ENCODE measurements at regions not wholly inside any gene's neighbourhood (a gene's known extent, or its start where the extent isn't known, plus 50 kb on each side); places are given as distances from the start of the nearest gene placed in this dataset.
"Not testable (repeated sequence)": the region's sequence is repeated elsewhere in the genome, so short reads cannot be mapped to it uniquely, and the experiment has no call there.

DNA sequence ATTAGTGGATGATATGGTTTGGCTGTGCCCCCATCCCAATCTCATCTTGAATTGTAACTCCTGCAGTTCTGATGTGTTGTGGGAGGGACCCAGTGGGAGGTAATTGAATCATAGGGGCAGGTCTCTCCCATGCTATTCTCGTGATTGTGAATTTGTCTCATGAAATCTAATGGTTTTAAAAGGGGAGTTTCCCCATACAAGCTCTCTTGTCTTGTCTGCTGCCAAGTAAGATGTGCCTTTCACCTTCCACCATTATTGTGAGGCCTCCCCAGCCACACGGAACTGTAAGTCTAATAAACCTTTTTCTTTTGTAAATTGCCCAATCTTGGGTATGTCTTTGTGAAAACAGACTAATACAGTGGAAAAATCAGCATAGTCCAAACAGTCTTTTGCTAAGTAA is 235.5 kb downstream of the TMEM161B start:
- no peak overlapping the region for H3K4me3 ChIP-seq
- TF ChIP-seq CTCF (IDR thresholded peaks at IDR 0.05), result no peak
- DNase-seq (ENCODE audit: low spot score), result no peak
- H3K27me3 ChIP-seq (replicated peaks; ENCODE audit: insufficient read depth), result no peaks in the 10 kb centered on the region
- no peaks in the 10 kb centered on the region for H3K36me3 ChIP-seq
- no peaks in the 10 kb centered on the region for H3K9me3 ChIP-seq
- no peaks in the 10 kb centered on the region for H3K4me1 ChIP-seq (ENCODE audit: control insufficient read depth in 1 of 2, low read depth in 2 of 2)
- H3K27ac ChIP-seq, result no peak overlapping the region
- no peak for ATAC-seq (ENCODE audit: insufficient number of reproducible peaks, low FRiP score, low read depth)

DNA sequence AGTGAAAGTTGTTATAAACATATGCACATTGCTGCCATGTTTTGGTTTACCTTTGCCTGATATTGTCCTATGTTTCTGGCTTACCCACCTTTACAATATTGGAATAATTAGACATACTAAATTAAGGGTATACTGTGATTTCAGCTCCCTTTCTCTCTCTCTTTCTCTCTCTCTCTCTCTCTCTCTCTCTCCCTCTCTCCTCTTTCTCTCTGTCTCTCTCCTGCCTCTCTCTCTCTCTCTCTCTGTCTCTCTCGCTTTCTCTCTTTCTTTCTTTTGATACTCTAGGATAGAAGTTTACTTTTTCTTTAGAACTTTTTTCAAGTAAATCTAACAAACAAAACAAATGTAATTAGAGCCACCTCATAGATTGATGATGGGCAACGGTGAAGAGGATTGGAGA is 239.6 kb downstream of the TMEM161B start:
- Histone ChIP-seq H3K9me3 (no peaks in the 10 kb centered on the region), H3K27ac (no peak overlapping the region), H3K4me1 (ENCODE audit: control insufficient read depth in 1 of 2, low read depth in 2 of 2) (no peaks in the 10 kb centered on the region), H3K36me3 (no peaks in the 10 kb centered on the region), H3K4me3 (no peak overlapping the region), H3K27me3 (replicated peaks; ENCODE audit: insufficient read depth) (no peaks in the 10 kb centered on the region)
- DNase-seq (ENCODE audit: low spot score) (no peak), ATAC-seq (ENCODE audit: insufficient number of reproducible peaks, low FRiP score, low read depth) (no peak)
- TF ChIP-seq CTCF (IDR thresholded peaks at IDR 0.05), result no peak

DNA sequence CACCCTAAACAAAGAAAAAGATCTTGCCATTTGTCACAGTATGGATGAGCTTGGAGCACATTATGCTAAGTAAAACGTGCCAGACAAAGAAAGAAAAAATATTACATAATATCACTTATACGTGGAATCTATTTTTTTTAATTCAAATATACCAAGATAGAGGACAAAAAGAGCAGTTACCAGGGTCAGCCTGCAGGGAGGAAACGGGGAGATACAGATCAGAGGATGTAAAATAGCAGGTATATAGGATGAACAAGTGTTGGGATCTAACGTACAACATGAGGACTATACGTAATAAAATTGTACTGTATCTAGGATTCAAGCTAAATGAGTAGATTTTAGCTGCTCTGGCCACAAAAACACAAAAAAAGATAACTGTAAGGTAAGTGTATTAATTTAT is 247.5 kb downstream of the TMEM161B start:
- Histone ChIP-seq H3K4me3 (no peak overlapping the region), H3K9me3 (no peaks in the 10 kb centered on the region), H3K4me1 (ENCODE audit: control insufficient read depth in 1 of 2, low read depth in 2 of 2) (no peaks in the 10 kb centered on the region), H3K36me3 (no peaks in the 10 kb centered on the region), H3K27me3 (replicated peaks; ENCODE audit: insufficient read depth) (no peaks in the 10 kb centered on the region), H3K27ac (no peak overlapping the region)
- TF ChIP-seq CTCF (IDR thresholded peaks at IDR 0.05), result no peak
- no peak for ATAC-seq (ENCODE audit: insufficient number of reproducible peaks, low FRiP score, low read depth)
- DNase-seq (ENCODE audit: low spot score), result no peak

DNA sequence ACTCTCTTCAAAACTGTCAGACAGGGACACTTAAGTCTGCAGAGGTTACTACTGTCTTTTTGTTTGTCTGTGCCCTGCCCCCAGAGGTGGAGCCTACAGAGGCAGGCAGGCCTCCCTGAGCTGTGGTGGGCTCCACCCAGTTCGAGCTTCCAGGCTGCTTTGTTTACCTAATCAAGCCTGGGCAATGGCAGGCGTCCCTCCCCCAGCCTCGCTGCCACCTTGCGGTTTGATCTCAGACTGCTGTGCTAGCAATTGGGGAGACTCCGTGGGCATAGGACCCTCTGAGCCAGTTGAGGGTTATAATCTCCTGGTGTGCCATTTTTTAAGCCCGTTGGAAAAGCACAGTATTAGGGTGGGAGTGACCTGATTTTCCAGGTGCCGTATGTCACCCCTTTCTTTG is 253.7 kb downstream of the TMEM161B start:
- not testable (repeated sequence) for DNase-seq (ENCODE audit: low spot score); H3K9me3 ChIP-seq; H3K27me3 ChIP-seq (replicated peaks; ENCODE audit: insufficient read depth); H3K27ac ChIP-seq; H3K4me3 ChIP-seq; H3K4me1 ChIP-seq (ENCODE audit: control insufficient read depth in 1 of 2, low read depth in 2 of 2); H3K36me3 ChIP-seq; ATAC-seq (ENCODE audit: insufficient number of reproducible peaks, low FRiP score, low read depth)

- no peaks in the 10 kb centered on the region for H3K27me3 ChIP-seq (replicated peaks; ENCODE audit: insufficient read depth)
These were observed 267.8 kb downstream of the TMEM161B start for GRCh38 chr5:88000877-88001276.

More at GRCh38 chr5:88000877-88001276, 267.8 kb downstream of the TMEM161B start:
- DNase-seq (ENCODE audit: low spot score), result no peak
- Histone ChIP-seq H3K36me3 (no peaks in the 10 kb centered on the region), H3K27ac (no peak overlapping the region), H3K9me3 (no peaks in the 10 kb centered on the region), H3K4me1 (ENCODE audit: control insufficient read depth in 1 of 2, low read depth in 2 of 2) (no peaks in the 10 kb centered on the region), H3K4me3 (no peak overlapping the region)
- no peak for ATAC-seq (ENCODE audit: insufficient number of reproducible peaks, low FRiP score, low read depth)
- no peak for TF ChIP-seq CTCF (IDR thresholded peaks at IDR 0.05)

Data from thoracic aorta (tissue), 2 donors.